ACC112 (cell line): ENCODE measurements at regions not wholly inside any gene's neighbourhood (a gene's known extent, or its start where the extent isn't known, plus 50 kb on each side); places are given as distances from the start of the nearest gene placed in this dataset.

Source experiments
- H2AFZ ChIP-seq: fragments of 200-600 bp; sonication (generic); one replicate; pipeline ENCODE4 v1.6.0; 2017; ENCODE audit warnings: antibody characterized with exemption, low read length; ENCODE audit not compliant: unreplicated experiment
- H3K27ac ChIP-seq: fragments of 200-600 bp; sonication (generic); 2 replicates; pipeline ENCODE4 v1.5.1; 2014; ENCODE audit warnings: low read depth, mild to moderate bottlenecking, antibody characterized with exemption, low read length, moderate library complexity
- H3K27me3 ChIP-seq: fragments of 200-600 bp; sonication (generic); 2 replicates; pipeline ENCODE4 v1.6.1; 2014; ENCODE audit warnings: mild to moderate bottlenecking, antibody characterized with exemption, low read length, moderate library complexity, mixed read lengths; ENCODE audit not compliant: insufficient read depth
- H3K36me3 ChIP-seq: fragments of 200-600 bp; sonication (generic); 2 replicates; pipeline ENCODE4 v1.6.1; 2016; ENCODE audit warnings: mild to moderate bottlenecking, antibody characterized with exemption, low read length, moderate library complexity, mixed read lengths; ENCODE audit not compliant: insufficient read depth
- H3K4me1 ChIP-seq: fragments of 200-600 bp; sonication (generic); one replicate; pipeline ENCODE4 v1.6.1; 2016; ENCODE audit warnings: low read length, mixed read lengths; ENCODE audit not compliant: insufficient read depth, unreplicated experiment, control insufficient read depth
- H3K4me3 ChIP-seq: fragments of 200-600 bp; sonication (generic); 2 replicates; pipeline ENCODE4 v1.5.1; 2014; ENCODE audit warnings: mild to moderate bottlenecking, low read depth, low read length
- H3K79me2 ChIP-seq: fragments of 200-600 bp; sonication (generic); one replicate; pipeline ENCODE4 v1.6.0; 2016; ENCODE audit warnings: low read length; ENCODE audit not compliant: control insufficient read depth, unreplicated experiment, insufficient read depth

DNA sequence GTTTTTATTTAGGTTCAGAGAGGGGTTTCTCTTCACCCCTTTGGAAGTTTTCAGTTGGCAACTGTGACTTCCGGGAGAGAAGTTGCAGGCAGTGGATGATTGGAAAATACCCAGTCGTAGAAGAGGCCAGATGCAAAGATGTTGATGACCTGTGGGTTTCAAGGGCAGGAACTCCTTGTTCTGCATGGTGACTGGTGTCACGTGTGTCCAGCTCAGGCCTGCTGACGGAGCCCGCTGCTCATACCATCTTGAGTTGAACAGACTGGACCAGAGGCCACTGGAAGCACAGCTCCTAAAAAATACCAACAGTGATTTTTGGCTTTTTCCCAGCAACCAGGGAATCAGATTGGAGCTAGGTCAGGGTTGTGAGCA lies 243.9 kb upstream of the KLF4 start:
- Histone ChIP-seq H3K27ac (peak overlapping the region; percentile 99), H3K4me3 (peak overlapping the region; percentile 56), H3K27me3 (no peaks in the 10 kb centered on the region), H3K36me3 (no peaks in the 10 kb centered on the region), H2AFZ (peak overlapping the region; percentile 53), H3K4me1 (peaks cover 60% of the 10 kb centered on the region), H3K79me2 (no peaks in the 10 kb centered on the region)

- Histone ChIP-seq H3K4me3 (peak overlapping the region; percentile 56), H3K27ac (peak overlapping the region; percentile 99), H3K27me3 (no peaks in the 10 kb centered on the region), H3K36me3 (no peaks in the 10 kb centered on the region), H3K79me2 (no peaks in the 10 kb centered on the region), H3K4me1 (peaks cover 55% of the 10 kb centered on the region), H2AFZ (peak overlapping the region; percentile 53)
Observed at GRCh38 chr9:107732781-107733522, 243.4 kb upstream of the KLF4 start.

- Histone ChIP-seq H3K4me1 (peaks cover 49% of the 10 kb centered on the region), H3K27me3 (no peaks in the 10 kb centered on the region), H3K36me3 (no peaks in the 10 kb centered on the region), H3K27ac (no peak overlapping the region), H3K4me3 (no peak overlapping the region), H3K79me2 (no peaks in the 10 kb centered on the region), H2AFZ (no peak overlapping the region)
Observed at GRCh38 chr9:107731115-107731762, 241.7 kb upstream of the KLF4 start.

GRCh38 chr9:107730666-107731065 lies 241.1 kb upstream of the KLF4 start:
- Histone ChIP-seq H3K36me3 (no peaks in the 10 kb centered on the region), H3K4me1 (peaks cover 43% of the 10 kb centered on the region), H2AFZ (no peak overlapping the region), H3K4me3 (no peak overlapping the region), H3K27ac (no peak overlapping the region), H3K27me3 (no peaks in the 10 kb centered on the region), H3K79me2 (no peaks in the 10 kb centered on the region)

DNA sequence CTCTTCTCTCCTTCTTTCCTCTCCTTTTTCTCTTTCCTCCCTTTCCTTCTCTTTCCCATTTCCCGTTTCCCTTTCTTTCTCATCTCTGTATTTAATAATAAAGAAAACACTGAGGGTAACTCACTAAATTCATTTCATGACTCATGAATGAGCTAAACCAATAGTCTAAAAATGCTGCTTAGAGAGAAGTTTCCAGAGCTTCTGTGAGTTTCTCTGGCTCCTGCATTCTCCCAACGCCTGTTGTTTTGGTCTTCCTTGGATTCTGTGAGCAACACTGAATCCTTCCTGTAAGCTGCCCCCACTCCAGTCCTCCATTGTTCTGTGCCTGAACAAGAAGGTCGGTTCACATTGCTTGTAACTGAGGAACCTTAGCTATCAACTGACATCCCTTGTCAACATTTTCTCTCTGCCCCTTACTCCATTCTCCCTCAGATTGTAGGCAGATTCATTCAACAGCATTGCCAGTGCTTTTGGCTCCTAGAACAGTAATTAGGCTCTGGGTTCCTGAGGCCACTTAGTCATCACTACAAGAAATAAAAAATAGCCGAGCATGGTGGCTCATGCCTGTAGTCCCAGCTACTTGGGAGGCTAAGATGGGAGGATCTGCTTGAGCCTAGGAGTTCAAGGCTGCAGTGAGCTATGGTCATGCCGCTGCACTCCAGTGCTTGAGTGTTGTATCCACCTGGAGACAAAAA lies 237.7 kb upstream of the KLF4 start:
- Histone ChIP-seq H3K27ac (peak overlapping the region; percentile 77), H2AFZ (peak overlapping the region; percentile 81), H3K4me1 (peaks cover 11% of the 10 kb centered on the region), H3K4me3 (peak overlapping the region; percentile 21; the same call in 1 of the 2 replicates), H3K27me3 (no peaks in the 10 kb centered on the region), H3K36me3 (no peaks in the 10 kb centered on the region), H3K79me2 (no peaks in the 10 kb centered on the region)

DNA sequence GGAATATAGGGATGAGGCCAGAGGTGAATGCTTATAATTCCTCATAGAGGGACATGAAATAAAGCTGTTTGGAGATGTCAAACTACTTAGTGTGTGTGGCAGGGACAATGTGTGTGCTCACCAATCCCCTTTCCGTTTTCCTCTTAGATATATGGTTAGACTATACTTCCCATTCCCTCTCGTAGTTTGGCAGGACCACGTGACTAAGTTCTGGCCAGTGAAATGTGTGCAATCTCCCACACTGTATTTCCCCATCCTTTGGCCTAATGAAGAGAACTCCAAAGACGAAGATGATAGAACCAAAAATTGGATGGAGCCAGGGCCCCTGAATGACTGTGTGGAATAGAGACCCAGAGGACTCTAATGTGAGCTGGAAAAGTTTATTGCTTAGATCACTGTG lies 233.4 kb upstream of the KLF4 start:
- Histone ChIP-seq H3K4me1 (peaks cover 8% of the 10 kb centered on the region), H3K79me2 (no peaks in the 10 kb centered on the region), H3K27ac (no peak overlapping the region), H2AFZ (no peak overlapping the region), H3K27me3 (no peaks in the 10 kb centered on the region), H3K4me3 (no peak overlapping the region), H3K36me3 (no peaks in the 10 kb centered on the region)

GRCh38 chr9:107721705-107722245 lies 232.2 kb upstream of the KLF4 start:
- Histone ChIP-seq H3K36me3 (no peaks in the 10 kb centered on the region), H3K27me3 (no peaks in the 10 kb centered on the region), H3K4me1 (no peaks in the 10 kb centered on the region), H3K79me2 (no peaks in the 10 kb centered on the region), H3K27ac (no peak overlapping the region), H3K4me3 (no peak overlapping the region), H2AFZ (no peak overlapping the region)

GRCh38 chr9:107720501-107720900 lies 230.9 kb upstream of the KLF4 start:
- no peaks in the 10 kb centered on the region for H3K27me3 ChIP-seq
- H2AFZ ChIP-seq: no peak overlapping the region
- no peaks in the 10 kb centered on the region for H3K79me2 ChIP-seq
- H3K4me3 ChIP-seq: no peak overlapping the region
- H3K4me1 ChIP-seq: no peaks in the 10 kb centered on the region
- H3K36me3 ChIP-seq: no peaks in the 10 kb centered on the region
- H3K27ac ChIP-seq: no peak overlapping the region

DNA sequence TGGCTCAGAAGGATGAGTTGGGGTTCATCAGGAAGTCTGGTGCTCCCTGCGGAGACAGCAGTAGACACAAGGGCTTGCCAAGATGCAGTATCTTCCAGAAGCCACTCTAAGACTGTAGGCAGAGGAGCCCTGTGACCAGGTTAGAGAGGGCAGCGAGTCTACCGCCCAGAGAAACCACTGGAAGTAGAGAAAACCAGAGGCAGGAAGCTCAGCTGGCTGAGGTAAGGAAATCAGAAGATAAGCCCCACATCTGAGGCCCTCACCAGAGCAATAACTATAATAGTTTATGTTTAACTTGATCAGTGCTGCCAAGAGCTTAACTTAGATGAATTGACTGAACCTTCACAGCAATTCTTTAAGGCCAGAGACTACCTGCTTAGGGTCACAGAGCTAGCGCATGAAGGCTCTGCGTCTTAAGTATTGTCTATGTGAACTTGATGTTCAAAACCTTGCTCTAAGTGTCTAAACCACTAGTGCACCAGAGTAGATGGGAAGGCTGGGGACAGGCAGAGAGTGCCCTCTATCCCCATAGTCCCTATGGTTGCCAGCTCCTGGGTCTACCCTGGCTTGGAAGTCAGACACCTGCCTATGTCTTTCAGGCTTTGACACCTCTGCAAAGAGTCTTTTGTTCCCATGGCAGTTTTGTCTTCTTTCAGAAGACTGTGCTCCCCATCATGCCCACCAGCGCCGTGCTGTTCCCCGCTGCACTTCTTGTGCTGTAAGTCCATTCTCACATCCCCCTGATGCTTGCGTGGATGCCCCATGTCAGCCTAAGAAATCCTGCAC lies 228.2 kb upstream of the KLF4 start:
- no peak overlapping the region for H3K27ac ChIP-seq

DNA sequence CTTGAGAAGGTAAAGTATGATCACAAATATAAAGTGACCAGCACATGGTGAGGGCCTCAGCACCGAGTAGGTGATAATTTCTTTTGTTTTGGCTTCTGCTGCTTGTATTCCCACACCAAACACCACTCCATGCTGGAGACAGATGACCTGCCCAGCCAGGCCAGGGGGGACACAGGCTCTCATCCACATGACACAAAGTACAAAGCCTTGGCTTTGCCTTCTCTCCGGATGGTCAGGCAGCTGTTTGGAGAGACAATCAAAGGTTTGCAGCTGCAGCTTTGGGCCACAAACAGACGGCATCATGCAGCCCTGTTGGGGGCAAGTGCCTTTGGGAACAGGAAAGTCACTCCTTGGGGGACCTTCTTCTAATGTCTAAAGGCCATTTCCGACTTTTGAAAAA lies 226.2 kb upstream of the KLF4 start:
- Histone ChIP-seq H3K4me1 (peaks cover 24% of the 10 kb centered on the region), H2AFZ (no peak overlapping the region), H3K27ac (no peak overlapping the region), H3K27me3 (no peaks in the 10 kb centered on the region), H3K36me3 (no peaks in the 10 kb centered on the region), H3K79me2 (no peaks in the 10 kb centered on the region), H3K4me3 (no peak overlapping the region)

More for the DNA sequence above, 228.2 kb upstream of the KLF4 start:
- H3K79me2 ChIP-seq: no peaks in the 10 kb centered on the region
- H2AFZ ChIP-seq: no peak overlapping the region
- H3K4me3 ChIP-seq: no peak overlapping the region
- no peaks in the 10 kb centered on the region for H3K36me3 ChIP-seq
- H3K27me3 ChIP-seq: no peaks in the 10 kb centered on the region
- H3K4me1 ChIP-seq: peaks cover 4% of the 10 kb centered on the region
